ENCODE measurements at regions not wholly inside any gene's neighbourhood (a gene's known extent, or its start where the extent isn't known, plus 50 kb on each side); places are given as distances from the start of the nearest gene placed in this dataset.
"Not testable (repeated sequence)": the region's sequence is repeated elsewhere in the genome, so short reads cannot be mapped to it uniquely, and the experiment has no call there.

GRCh38 chr1:121443001-121443540, 258.3 kb downstream of the SRGAP2C start:
- DNase-seq = no peak

GRCh38 chr1:121444096-121444495, 259.3 kb downstream of the SRGAP2C start:
- no peak for DNase-seq

GRCh38 chr1:121445679-121446078, 260.9 kb downstream of the SRGAP2C start:
- no peak for DNase-seq

GRCh38 chr1:121447280-121447923, 262.6 kb downstream of the SRGAP2C start:
- not testable (repeated sequence) for DNase-seq

GRCh38 chr1:121448064-121448463, 263.3 kb downstream of the SRGAP2C start:
- DNase-seq = not testable (repeated sequence)

- no peak for DNase-seq
Measured at GRCh38 chr1:121448851-121449250, 264.1 kb downstream of the SRGAP2C start.

GRCh38 chr1:121452484-121452883, 267.7 kb downstream of the SRGAP2C start:
- no peak for DNase-seq

GRCh38 chr1:121458291-121459048, 273.7 kb downstream of the SRGAP2C start:
- DNase-seq = no peak

- no peak for DNase-seq
Measured at GRCh38 chr1:121459235-121459634, 274.5 kb downstream of the SRGAP2C start.

GRCh38 chr1:121469395-121469794, 284.6 kb downstream of the SRGAP2C start:
- DNase-seq = not testable (repeated sequence)

- not testable (repeated sequence) for DNase-seq
Measured at GRCh38 chr1:121470401-121470800, 285.6 kb downstream of the SRGAP2C start.

GRCh38 chr1:121471523-121471922, 286.7 kb downstream of the SRGAP2C start:
- DNase-seq = no peak

- DNase-seq = no peak
Measured at GRCh38 chr1:121472017-121472416, 287.2 kb downstream of the SRGAP2C start.

- no peak for DNase-seq
Measured at GRCh38 chr1:121483234-121483633, 298.5 kb downstream of the SRGAP2C start.

GRCh38 chr1:121483961-121484424, 299.2 kb downstream of the SRGAP2C start:
- DNase-seq = no peak

- DNase-seq = not testable (repeated sequence)
Measured at GRCh38 chr1:121494796-121495195, 310.0 kb downstream of the SRGAP2C start.

GRCh38 chr1:121511455-121511854, 326.7 kb downstream of the SRGAP2C start:
- DNase-seq = not testable (repeated sequence)

- DNase-seq = not testable (repeated sequence)
Measured at GRCh38 chr1:121511876-121512275, 327.1 kb downstream of the SRGAP2C start.

- DNase-seq = no peak
Measured at GRCh38 chr1:121515235-121515634, 330.5 kb downstream of the SRGAP2C start.

- DNase-seq = no peak
Measured at GRCh38 chr1:121516234-121516967, 331.6 kb downstream of the SRGAP2C start.

- no peak for DNase-seq
Measured at GRCh38 chr1:121517586-121518230, 332.9 kb downstream of the SRGAP2C start.

GRCh38 chr1:121518726-121519041, 333.9 kb downstream of the SRGAP2C start:
- no peak for DNase-seq
